ENCODE measurements at regions not wholly inside any gene's neighbourhood (a gene's known extent, or its start where the extent isn't known, plus 50 kb on each side); places are given as distances from the start of the nearest gene placed in this dataset.
"Not testable (repeated sequence)": the region's sequence is repeated elsewhere in the genome, so short reads cannot be mapped to it uniquely, and the experiment has no call there.

DNA sequence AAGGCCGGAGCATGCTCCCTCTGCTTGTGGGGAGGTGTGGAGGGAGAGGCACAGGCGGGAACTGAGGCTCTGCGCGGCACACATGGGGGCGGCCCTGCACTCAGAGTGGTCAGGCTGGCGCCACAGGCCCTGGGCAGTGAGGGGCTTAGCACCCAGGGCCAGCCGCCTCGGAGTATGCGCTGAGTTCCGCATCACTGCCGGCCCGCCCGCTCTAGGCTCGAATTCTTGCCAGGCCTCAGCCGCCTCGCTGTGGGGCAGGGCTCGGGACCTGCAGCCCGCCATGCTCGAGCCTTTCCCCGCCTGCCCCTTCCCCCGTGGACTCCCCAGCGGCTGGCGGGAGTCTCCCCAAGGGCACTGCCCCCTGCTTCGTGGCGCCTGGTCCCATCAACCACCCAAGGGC lies 905.9 kb downstream of the SPATA31A6 start:
- DNase-seq = not testable (repeated sequence)

DNA sequence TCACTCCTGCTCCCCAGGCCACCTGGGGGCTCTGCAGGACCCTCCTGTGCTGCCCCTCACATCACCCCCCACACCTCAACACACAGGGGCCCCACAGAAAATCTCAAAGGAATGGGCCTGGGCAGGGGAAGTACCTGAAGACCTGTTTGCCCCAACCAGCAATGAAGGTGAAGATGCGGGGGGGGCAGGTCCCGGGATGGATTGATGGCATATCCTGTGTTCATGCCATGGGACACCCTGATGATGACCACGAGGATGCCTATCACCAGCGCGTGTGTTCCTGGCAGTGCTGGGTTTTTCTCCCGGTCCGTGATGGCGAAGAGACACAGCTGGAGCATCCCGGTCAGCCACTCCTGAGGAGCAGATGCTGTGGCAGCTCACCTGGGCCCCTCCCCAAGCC lies 926.9 kb downstream of the SPATA31A6 start:
- DNase-seq = not testable (repeated sequence)

DNA sequence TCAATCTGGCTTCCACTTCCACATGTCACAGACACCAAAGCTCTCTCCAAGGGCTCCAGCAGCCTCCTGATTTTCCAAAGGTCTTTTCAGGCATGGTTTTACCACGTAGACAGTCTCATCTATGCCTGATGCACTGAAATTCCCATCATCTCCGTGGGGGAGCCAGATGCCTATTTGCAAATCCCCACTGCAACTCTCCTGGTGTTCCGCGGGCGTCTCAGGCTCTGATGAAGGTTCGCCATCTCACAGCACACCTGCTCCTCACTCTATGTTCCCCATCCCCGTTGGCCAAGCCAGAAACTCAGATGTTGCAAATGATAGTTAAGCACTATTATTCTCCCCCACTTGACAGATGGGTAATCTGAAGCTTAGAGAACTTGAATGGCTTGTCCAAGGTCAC lies 929.4 kb downstream of the SPATA31A6 start:
- DNase-seq = not testable (repeated sequence)

DNA sequence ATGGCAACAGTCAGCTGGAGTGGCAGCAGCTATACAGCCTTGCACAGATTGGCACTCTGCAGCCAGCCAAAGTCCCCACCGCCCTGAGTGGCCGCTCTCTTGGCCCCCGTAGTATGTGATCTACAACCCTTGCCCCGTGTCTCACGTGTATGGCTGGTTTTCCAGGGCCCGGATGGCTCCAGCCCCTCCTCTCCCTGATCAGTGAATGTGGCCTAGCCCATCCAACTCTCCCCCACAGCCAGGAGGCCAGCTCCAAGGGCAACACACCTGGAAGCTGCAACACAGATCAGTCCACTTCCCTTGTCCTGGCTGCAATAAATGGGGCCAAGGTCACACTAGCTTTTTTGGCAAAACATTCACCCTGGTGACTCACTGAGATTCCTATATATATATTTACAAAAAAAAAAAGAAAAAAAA lies 932.4 kb downstream of the SPATA31A6 start:
- DNase-seq = not testable (repeated sequence)

DNA sequence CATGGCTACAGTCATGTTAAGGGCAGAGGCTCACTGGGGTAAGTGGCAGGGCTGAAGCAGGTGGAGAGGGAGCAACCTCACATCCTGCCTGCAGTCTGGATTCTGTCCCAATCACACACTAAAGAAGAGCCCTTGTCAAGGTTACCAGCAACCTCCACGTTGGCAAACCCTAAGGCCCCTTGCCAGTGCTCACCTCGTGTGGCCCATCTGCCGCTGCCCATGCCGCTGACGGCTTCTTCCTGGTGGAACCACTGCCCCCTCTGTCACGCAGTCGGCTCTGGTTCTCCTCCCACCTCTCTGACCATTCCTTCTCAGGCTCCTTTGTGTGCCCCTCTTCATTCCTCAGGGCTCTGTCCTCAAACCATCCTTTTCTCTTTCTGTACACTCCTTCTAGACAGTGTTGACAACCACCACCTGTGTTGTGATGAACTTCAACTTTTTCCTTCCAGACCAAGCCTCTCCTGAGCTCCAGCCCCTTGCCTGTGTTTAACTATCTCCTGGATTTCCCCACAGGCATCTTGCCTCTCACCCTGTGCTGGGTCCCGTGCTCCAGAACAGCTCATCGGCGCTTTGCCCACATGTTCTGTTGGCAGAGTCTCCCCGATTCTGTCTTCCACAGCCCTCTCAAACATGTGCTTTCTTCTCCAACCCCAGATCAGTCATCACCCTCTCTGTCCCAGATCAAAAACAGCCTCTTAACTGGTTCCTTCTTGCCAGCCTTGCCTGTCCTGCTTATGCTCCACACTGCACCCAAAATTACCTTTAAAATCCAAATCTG lies 934.8 kb downstream of the SPATA31A6 start:
- DNase-seq = not testable (repeated sequence)

DNA sequence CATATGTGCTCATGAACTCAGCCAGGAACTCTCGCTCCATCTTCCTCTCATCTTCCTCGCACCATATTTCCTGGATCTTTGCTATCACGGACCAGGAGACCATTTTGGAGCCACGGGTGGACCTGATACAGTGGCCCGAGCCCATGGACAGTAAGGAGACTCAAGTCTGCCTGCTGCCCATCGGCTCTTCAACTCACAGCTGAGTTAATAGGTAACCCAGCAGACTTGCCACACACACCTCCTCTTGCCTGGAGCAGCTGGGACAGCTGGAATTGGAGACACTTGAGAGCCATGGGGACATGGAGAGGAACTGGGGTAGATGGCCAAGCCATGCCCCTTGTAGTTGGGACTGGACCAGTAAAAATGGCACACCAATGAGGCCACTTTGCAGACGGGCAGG lies 936.1 kb downstream of the SPATA31A6 start:
- DNase-seq = not testable (repeated sequence)

DNA sequence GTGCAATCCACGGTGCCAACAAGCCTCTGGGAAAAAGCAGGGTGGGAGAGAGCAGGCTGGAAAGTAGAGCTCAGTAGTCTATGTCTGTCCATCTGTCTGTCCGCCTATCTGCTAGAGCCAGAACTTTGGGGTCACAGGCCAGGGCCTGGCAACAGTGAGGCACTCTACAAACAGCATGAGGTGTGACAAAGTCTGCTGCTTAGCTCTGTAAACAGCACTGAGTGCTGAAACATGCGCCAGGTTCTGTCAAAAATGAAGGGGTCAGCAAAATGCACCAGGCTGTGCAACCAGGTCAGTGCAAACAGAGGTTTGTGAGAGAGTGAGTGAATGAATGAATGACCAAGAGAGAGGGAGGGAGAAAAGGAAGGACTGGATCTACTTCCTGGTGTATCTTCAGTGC lies 936.5 kb downstream of the SPATA31A6 start:
- DNase-seq = not testable (repeated sequence)

DNA sequence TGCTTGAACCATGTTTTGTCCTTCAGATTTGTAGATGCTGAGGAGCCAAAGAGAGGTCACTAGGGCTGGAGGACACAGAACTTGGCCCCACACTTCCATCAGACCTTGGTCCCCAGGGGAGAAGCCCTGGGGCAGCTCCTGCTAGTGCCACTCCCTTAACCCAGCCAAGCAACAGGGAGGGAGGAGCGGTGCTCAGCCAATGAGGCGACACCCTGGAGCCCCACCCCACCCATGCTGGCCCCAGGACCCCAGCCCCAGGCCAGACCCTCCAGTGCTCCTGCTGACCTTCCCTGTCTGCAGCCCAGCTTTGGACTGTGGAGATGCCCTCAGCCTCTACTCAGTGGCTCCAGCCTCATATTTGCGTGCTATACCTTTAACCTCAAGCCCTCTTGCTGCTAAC lies 942.4 kb downstream of the SPATA31A6 start:
- DNase-seq = not testable (repeated sequence)

DNA sequence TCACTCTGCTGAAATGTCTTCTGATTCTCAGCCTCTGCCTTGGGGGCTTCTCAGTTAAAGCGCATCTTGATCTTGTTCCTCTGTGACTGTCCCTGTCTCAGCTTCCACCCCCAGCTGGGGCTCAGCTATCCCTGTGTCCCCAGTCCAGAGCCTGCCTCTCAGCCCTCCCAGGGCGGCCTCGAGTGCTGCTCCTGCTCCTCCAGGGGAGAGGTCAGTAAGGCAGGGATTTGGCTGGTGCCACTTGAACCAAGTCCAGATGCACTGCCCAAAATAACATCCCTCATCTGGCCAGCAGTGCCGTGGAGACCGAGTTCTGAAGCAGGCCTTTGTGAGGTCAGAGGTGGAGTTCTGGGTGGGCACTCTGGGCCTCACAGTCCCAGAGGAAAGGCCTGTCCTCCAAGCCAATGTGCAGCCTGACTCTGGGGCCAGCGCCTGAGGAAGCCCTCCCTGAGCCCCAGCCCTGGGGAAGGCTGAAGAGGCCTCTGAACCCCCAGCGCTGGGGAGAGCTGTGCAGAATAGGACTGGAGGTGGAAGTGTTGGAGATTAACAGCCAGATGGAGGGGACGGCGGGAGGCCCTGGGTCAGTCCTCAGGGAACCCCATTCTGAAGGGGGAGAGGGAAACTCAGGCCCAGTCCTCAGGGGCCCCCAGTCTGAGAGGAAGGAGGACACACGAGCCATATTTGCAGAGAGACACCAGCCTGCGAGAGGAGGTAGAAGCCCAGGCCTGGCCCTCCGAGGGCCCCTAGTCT lies 943.7 kb downstream of the SPATA31A6 start:
- not testable (repeated sequence) for DNase-seq

DNA sequence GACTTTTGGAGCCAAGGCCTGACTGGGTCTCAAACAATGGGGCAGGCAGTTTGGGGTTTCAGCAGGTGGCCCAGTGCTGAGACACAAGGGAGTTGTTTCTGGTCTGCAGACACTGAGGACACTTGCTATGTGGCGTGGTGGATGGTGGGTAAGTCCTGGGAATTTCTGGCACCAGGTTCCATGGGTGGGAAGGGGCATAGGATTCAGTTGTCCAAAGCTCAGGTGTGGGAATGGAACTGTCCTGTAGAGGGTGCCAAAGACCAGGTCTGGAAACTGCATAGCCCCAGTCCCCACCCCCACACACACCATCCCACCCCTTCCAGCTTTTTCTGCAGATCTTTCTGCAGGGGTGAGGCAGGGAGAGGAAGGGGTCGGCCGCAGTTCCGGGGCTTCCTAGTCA lies 944.5 kb downstream of the SPATA31A6 start:
- not testable (repeated sequence) for DNase-seq

DNA sequence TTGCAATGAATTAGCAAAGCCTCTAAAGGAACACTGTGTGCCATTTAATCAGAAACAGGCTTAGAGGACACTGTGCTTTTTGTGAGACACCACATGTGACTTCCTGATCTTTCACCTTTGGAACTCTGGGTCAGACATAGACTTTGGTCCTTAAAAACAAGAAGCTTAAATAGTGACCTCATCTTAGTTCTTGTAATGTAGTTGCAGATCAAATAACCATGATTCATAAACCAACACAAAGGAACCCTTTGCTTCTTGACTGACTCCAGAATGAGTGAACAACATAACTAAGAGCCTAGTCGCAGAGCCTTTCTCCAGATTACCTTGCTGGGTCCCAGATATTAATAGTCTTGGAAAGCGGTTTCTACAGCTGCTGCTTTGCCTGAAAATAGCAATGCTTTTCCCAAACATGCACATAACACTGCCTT lies 947.3 kb downstream of the SPATA31A6 start:
- not testable (repeated sequence) for DNase-seq

DNA sequence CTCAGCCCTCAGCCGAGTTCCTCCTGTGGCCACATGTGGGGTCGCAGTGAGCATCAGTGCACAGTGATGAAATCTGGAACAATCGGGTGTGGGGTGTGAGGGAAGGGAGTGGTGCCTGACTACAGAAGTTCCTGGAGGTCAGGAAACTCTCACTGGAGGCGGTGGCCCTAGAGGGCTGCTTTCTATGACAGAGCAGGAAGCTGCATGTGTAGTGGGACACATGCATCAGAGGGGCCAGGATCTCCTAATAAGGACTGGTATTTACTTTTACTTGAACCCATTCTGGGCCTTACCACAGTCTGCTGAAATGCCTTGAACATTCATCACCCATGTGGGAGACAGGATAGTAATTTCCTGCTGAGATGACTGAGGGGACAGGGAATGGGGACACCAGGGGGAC lies 952.0 kb downstream of the SPATA31A6 start:
- peak; percentile 43 for DNase-seq

DNA sequence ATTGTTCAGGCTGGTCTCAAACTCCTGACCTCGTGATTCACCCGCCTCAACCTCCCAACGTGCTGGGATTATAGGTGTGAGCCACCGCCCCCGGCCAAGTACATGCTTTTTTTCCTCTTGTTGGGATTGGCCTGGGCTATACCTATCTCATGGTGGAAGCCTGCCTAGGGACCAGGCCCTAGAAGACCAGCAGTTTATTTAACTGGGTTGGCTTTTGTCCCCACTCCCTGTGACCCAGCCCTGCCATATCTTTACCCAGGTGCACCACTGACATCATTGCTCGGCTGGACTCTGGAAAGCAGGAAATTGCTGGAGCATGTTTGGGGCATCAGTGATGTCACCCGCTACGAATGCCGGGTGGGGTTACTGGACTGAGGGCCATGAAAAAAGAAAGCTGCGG lies 955.5 kb downstream of the SPATA31A6 start:
- not testable (repeated sequence) for DNase-seq

DNA sequence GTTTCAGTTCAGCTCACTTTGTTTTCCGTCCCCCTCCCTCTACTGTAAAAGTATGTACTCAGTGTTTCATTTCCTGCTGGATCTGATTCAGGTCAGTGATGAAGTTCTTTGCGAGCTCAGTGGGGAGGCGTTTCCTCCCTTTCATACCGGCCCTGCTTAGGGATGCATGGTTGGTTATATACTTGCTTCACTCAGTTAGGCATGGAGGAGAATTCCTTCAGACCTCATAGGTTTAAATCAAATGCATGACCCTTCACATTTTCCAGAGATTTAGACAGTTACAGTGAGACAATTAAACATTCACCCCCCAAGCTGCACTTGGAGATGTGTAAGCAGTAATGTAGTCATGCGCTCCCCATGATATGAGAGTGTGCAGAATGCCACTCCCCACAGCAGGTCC lies 955.9 kb downstream of the SPATA31A6 start:
- DNase-seq = not testable (repeated sequence)

DNA sequence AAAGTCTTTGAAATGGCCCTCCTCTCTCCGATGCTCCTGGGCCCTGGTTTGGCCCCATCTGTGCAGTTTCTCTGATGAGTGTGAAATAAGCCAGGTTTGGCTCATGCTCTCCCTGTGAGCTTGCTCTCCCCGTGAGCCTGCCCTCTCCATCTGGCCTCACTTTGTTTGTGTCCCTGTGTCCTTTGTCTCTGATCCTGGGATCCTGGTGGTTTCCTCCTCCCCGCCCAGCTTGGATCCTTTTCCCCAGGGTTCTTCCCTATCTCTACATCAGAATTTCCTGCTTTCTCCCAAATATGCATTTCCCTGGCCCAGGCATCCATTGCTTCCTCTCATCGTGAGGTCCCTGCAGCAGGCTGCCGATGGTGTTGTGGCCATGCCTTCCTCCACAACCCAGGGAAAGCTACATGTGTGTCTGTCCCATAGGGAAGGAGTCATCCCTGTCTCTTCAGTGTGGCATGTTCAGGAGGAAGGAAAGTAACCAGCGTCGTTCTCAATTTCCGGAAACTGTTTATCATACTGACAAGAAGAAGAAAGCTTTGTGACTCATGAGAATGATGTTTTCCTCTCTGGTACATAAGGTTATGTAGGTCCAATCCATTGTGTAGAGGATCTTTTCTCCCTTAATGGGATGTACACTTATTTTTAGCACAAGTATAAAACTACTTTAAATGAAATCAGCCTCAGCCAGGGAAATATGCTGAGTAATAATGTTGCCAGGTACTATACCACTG lies 956.6 kb downstream of the SPATA31A6 start:
- peak; percentile 2 for DNase-seq

All from fibroblast of skin of scalp (primary cell).